ENCODE measurements at regions not wholly inside any gene's neighbourhood (a gene's known extent, or its start where the extent isn't known, plus 50 kb on each side); places are given as distances from the start of the nearest gene placed in this dataset.

- no peak for TF ChIP-seq CTCF (conservative IDR thresholded peaks at IDR 0.05; ENCODE audit: low read depth, low read length)
- TF ChIP-seq EZH2 (IDR thresholded peaks at IDR 0.05; ENCODE audit: borderline replicate concordance, low read depth, low read length, poor library complexity, severe bottlenecking), result no peak
These were observed 326.6 kb upstream of the C2CD4B start for GRCh38 chr15:62491642-62492041.

Data from A673 (cell line).